GM19099 (cell line): ENCODE measurements at regions not wholly inside any gene's neighbourhood (a gene's known extent, or its start where the extent isn't known, plus 50 kb on each side); places are given as distances from the start of the nearest gene placed in this dataset.

ENCODE experiments used
- POLR2A ChIP-seq: IDR thresholded peaks from 3 replicates; pipeline ENCODE4 v1.6.1; 2011; ENCODE audit warnings: low read depth; ENCODE audit not compliant: insufficient read length; ENCODE audit errors: extremely low read depth

GRCh38 chr22:48186146-48186790 lies 1423.8 kb downstream of the TBC1D22A start:
- no peak for TF ChIP-seq POLR2A

GRCh38 chr22:48185071-48186055 lies 1422.9 kb downstream of the TBC1D22A start:
- TF ChIP-seq POLR2A: no peak

- TF ChIP-seq POLR2A: no peak
These were observed 1420.7 kb downstream of the TBC1D22A start for GRCh38 chr22:48182846-48183805.

- TF ChIP-seq POLR2A: no peak
These were observed 1419.6 kb downstream of the TBC1D22A start for GRCh38 chr22:48182031-48182430.

GRCh38 chr22:48181263-48181955 lies 1419.0 kb downstream of the TBC1D22A start:
- TF ChIP-seq POLR2A: no peak

- TF ChIP-seq POLR2A: no peak
These were observed 1418.2 kb downstream of the TBC1D22A start for GRCh38 chr22:48180631-48181030.

- TF ChIP-seq POLR2A: no peak
These were observed 1417.4 kb downstream of the TBC1D22A start for GRCh38 chr22:48179571-48180546.

GRCh38 chr22:48178536-48178935 lies 1416.1 kb downstream of the TBC1D22A start:
- no peak for TF ChIP-seq POLR2A

- no peak for TF ChIP-seq POLR2A
These were observed 1415.2 kb downstream of the TBC1D22A start for GRCh38 chr22:48177631-48178030.

- no peak for TF ChIP-seq POLR2A
These were observed 1413.3 kb downstream of the TBC1D22A start for GRCh38 chr22:48175721-48176120.

GRCh38 chr22:48173773-48174160 lies 1411.3 kb downstream of the TBC1D22A start:
- no peak for TF ChIP-seq POLR2A

GRCh38 chr22:48173061-48173772 lies 1410.8 kb downstream of the TBC1D22A start:
- TF ChIP-seq POLR2A: no peak
